K562 (cell line): ENCODE measurements at regions not wholly inside any gene's neighbourhood (a gene's known extent, or its start where the extent isn't known, plus 50 kb on each side); places are given as distances from the start of the nearest gene placed in this dataset.

Experiments
- ATAC-seq: fragments of 200-7000 bp; cut with Tn5 transposase; 3 replicates; pipeline ENCODE4 v1.9.1; 2020; ENCODE audit warnings: moderate library complexity
- BruUV-seq: library from RNA; stranded (reverse); fragments of 400-500 nt; replicated peaks from 2 replicates; lab custom pipeline; 2021; lab: Mats Ljungman, UMichigan
- CTCF ChIA-PET: fragments of 300-600 bp; formaldehyde crosslinking; extraction: SDS; loops from one replicate; lab custom pipeline; 2021; ENCODE audit warnings: low intra/inter-chr PET ratio; lab: Yijun Ruan, JAX
- POLR2A ChIA-PET: fragments of 300-600, 350-650 bp; sonication (Branson Sonifier 250); formaldehyde crosslinking; extraction: SDS; loops from one replicate; lab custom pipeline; 2021; ENCODE audit warnings: antibody characterized with exemption, inconsistent platforms; lab: Yijun Ruan, JAX
- DNase-seq, 4 experiments: peaks; one replicate each; pipeline versions ENCODE4 v3.0.0 to v3.0.0-alpha.2; 2011 to 2018; ENCODE audit warnings: low spot score in 3 of 4, mixed read lengths in 3 of 4; ENCODE audit errors: extremely low read depth in 1 of 4
- FAIRE-seq: peaks from 2 replicates; lab custom pipeline; 2011; peaks lifted over from hg19 to GRCh38; lab: Jason Lieb, UNC
- H2AFZ ChIP-seq: 2 replicates; pipeline ENCODE4 v1.6.0; 2011; ENCODE audit warnings: low read depth, low read length, control low read depth, inconsistent platforms
- H3K27ac ChIP-seq: fragments of 200-600 bp; 3 replicates; pipeline ENCODE4 v1.8.0; 2011; ENCODE audit warnings: low read depth, mild to moderate bottlenecking, control low read depth, inconsistent platforms, low read length, moderate library complexity, mixed read lengths; ENCODE audit errors: extremely low read depth
- H3K27me3 ChIP-seq, 2 experiments: fragments of 300-600 bp in 1 of 2; 2 replicates in 1 of 2; 3 replicates in 1 of 2; pipeline versions ENCODE4 v1.6.0 to v1.8.0; 2011; ENCODE audit warnings: inconsistent platforms in 2 of 2, low read length in 2 of 2, mild to moderate bottlenecking in 1 of 2, mixed read lengths in 1 of 2, moderate library complexity in 1 of 2; ENCODE audit not compliant: control insufficient read depth in 2 of 2, insufficient read depth in 2 of 2
- H3K36me3 ChIP-seq: fragments of 300-600 bp; 3 replicates; pipeline ENCODE4 v1.8.0; 2011; ENCODE audit warnings: mild to moderate bottlenecking, low read length, inconsistent platforms; ENCODE audit not compliant: control insufficient read depth, insufficient read depth
- H3K4me1 ChIP-seq, 2 experiments: fragments of 200-600 bp in 1 of 2; replicated peaks in 1 of 2; 2 replicates in 1 of 2; 3 replicates in 1 of 2; pipeline versions ENCODE4 v1.5.1 to v1.8.0; 2011; ENCODE audit warnings: inconsistent platforms in 2 of 2, low read length in 2 of 2, mild to moderate bottlenecking in 1 of 2, mixed read lengths in 1 of 2, moderate library complexity in 1 of 2; ENCODE audit not compliant: control insufficient read depth in 2 of 2, insufficient read depth in 2 of 2
- H3K4me2 ChIP-seq: 2 replicates; pipeline ENCODE4 v1.6.1; 2011; ENCODE audit warnings: low read length, control low read depth, inconsistent platforms, mixed read lengths; ENCODE audit not compliant: insufficient read depth
- H3K4me3 ChIP-seq: fragments of 200-600 bp; sonication (generic), shearing (Covaris generic); 2 replicates; pipeline ENCODE4 v1.5.1; 2016; ENCODE audit warnings: control low read depth, inconsistent platforms
- H3K79me2 ChIP-seq: fragments of 200-600 bp; 3 replicates; pipeline ENCODE4 v1.8.0; 2011; ENCODE audit warnings: low read length, inconsistent platforms; ENCODE audit not compliant: control insufficient read depth, insufficient read depth
- H3K9ac ChIP-seq, 2 experiments: 2 replicates each; pipeline versions ENCODE4 v1.6.0 to v1.6.1; 2011; ENCODE audit warnings: low read depth in 2 of 2, low read length in 2 of 2, control low read depth in 1 of 2, inconsistent platforms in 1 of 2, mild to moderate bottlenecking in 1 of 2, mixed read lengths in 1 of 2; ENCODE audit not compliant: insufficient read depth in 1 of 2
- H3K9me1 ChIP-seq: one replicate; pipeline ENCODE4 v1.6.0; 2011; ENCODE audit warnings: inconsistent platforms, mild to moderate bottlenecking, low read length, moderate library complexity; ENCODE audit not compliant: control insufficient read depth, insufficient read depth
- H3K9me3 ChIP-seq: replicated peaks from 2 replicates; pipeline ENCODE4 v1.5.1; 2011; ENCODE audit warnings: low read depth, low read length, inconsistent platforms; ENCODE audit not compliant: control insufficient read depth, insufficient read depth
- H4K20me1 ChIP-seq: replicated peaks from 2 replicates; pipeline ENCODE4 v1.6.1; 2011; ENCODE audit warnings: low read length, inconsistent platforms, mixed read lengths; ENCODE audit not compliant: control insufficient read depth, insufficient read depth
- DACH1 ChIP-seq: fragments of 450-650 bp; IDR thresholded peaks from 2 replicates; pipeline ENCODE4 v1.6.1; 2018; ENCODE audit not compliant: partially characterized antibody
- GABPA ChIP-seq: fragments of 200-800 bp; sonication (Bioruptor generic); conservative IDR thresholded peaks from 2 replicates; pipeline ENCODE4 v1.6.1; 2016; ENCODE audit warnings: low read depth, missing genetic modification characterization, missing compliant biosample characterization
- ILK ChIP-seq: fragments of 450-650 bp; IDR thresholded peaks from 2 replicates; pipeline ENCODE4 v1.6.1; 2016; ENCODE audit warnings: missing genetic modification characterization, low read depth, mild to moderate bottlenecking, missing compliant biosample characterization, moderate library complexity, borderline replicate concordance
- NBN ChIP-seq: fragments of 450-650 bp; IDR thresholded peaks from 2 replicates; pipeline ENCODE4 v1.6.1; 2016; ENCODE audit warnings: low read depth, mild to moderate bottlenecking
- PATZ1 ChIP-seq: fragments of 250-450 bp; sonication (Bioruptor Pico); IDR thresholded peaks from 2 replicates; pipeline ENCODE4 v1.5.0; 2020; ENCODE audit warnings: mild to moderate bottlenecking, borderline replicate concordance
- RERE ChIP-seq: sonication (generic); formaldehyde crosslinking; IDR thresholded peaks from 2 replicates; pipeline ENCODE4 v1.8.0; 2023; ENCODE audit warnings: missing genetic modification reagents, mild to moderate bottlenecking, borderline replicate concordance
- VEZF1 ChIP-seq: fragments of 200-800 bp; sonication (Bioruptor generic); IDR thresholded peaks from 2 replicates; pipeline ENCODE4 v1.6.1; 2017; ENCODE audit warnings: missing genetic modification characterization, missing compliant biosample characterization
- ZNF175 ChIP-seq: fragments of 200-800 bp; sonication (Bioruptor generic); IDR thresholded peaks from 2 replicates; pipeline ENCODE4 v1.6.1; 2016; ENCODE audit warnings: low read depth, mild to moderate bottlenecking, missing genetic modification characterization, missing compliant biosample characterization
- WGBS: fragments of 100-300 bp; shearing (Covaris generic); methylation state at CpG from one replicate; pipeline ENCODE4 v1.1.6; 2016; ENCODE audit warnings: low coverage, mixed read lengths; ENCODE audit not compliant: insufficient coverage; ENCODE audit errors: missing lambda C conversion rate; 5-methylcytosine and 5-hydroxymethylcytosine counted together
- in situ Hi-C: fragments of 300-500 bp; cut with MboI; formaldehyde crosslinking; loops from 4 replicates; pipeline ENCODE4 v1.15.0; 2018; ENCODE audit warnings: inconsistent platforms, mixed read lengths
- intact Hi-C: fragments of 100-400 bp; cut with micrococcal nuclease; formaldehyde crosslinking; loops from 2 replicates; pipeline ENCODE4 v1.14.2; 2022

GRCh38 chr11:79676396-79676795, 235.6 kb upstream of the TENM4 start:
- Histone ChIP-seq H3K36me3 (no peaks in the 10 kb centered on the region), H3K4me3 (no peak overlapping the region), H3K9ac (no peak overlapping the region), H3K4me1 (no peaks in the 10 kb centered on the region), H3K27ac (no peak overlapping the region), H3K9me3 (no peaks in the 10 kb centered on the region), H3K9me1 (no peaks in the 10 kb centered on the region), H2AFZ (no peak overlapping the region), H4K20me1 (no peaks in the 10 kb centered on the region), H3K79me2 (no peaks in the 10 kb centered on the region), H3K27me3 (no peaks in the 10 kb centered on the region), H3K4me2 (no peak overlapping the region)
- CTCF ChIA-PET: no interaction called here
- 0% methylated on average over 2 of the region's 2 CpGs for WGBS
- ATAC-seq (no peak), DNase-seq (no peak), FAIRE-seq (no peak)
- intact Hi-C loops: no loop called here
- POLR2A ChIA-PET: no interaction called here
- in situ Hi-C loops: no loop called here
- TF ChIP-seq GABPA (no peak), PATZ1 (CRISPR knock-in tag) (no peak), NBN (no peak), VEZF1 (no peak), ZNF175 (no peak), RERE (no peak), ILK (tag) (no peak), DACH1 (no peak)
- no TSS peak for BruUV-seq
